Activated effector memory CD4-positive, alpha-beta T cell treated with anti-CD3 and anti-CD28 coated beads, Interleukin-2, amount 50 U/mL, for 16 hours (primary cell): ENCODE measurements at regions not wholly inside any gene's neighbourhood (a gene's known extent, or its start where the extent isn't known, plus 50 kb on each side); places are given as distances from the start of the nearest gene placed in this dataset.
"Not testable (repeated sequence)": the region's sequence is repeated elsewhere in the genome, so short reads cannot be mapped to it uniquely, and the experiment has no call there.

ENCODE experiments used
- DNase-seq: peaks from one replicate; pipeline ENCODE4 v3.0.0-alpha.2; 2020

DNA sequence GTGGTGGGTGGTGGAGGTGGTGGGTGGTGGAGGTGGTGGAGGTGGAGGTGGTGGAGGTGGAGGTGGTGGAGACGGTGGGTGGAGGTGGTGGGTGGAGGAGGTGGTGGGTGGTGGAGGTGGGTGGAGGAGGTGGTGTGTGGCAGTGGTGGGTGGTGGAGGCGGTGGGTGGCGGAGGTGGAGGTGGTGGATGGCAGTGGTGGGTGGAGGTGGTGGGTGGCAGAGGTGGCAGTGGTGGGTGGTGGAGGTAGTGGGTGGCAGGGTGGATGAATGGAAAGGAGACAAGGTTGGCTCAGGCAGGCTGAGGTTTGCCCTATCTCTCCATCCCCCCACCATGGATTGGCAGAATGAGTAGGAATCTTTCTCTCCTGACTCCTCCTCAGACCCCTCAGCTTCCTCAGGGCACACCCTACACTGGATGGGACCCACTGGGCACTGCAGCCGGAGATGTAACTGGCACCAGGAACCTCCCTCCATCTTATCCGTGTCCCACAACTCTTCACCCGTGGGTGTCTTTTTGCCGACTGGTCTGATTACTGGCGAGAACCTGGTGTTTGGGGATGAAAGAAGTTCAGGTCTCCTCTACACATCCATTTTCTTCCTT is 166.3 kb downstream of the C9orf50 start:
- no peak for DNase-seq

DNA sequence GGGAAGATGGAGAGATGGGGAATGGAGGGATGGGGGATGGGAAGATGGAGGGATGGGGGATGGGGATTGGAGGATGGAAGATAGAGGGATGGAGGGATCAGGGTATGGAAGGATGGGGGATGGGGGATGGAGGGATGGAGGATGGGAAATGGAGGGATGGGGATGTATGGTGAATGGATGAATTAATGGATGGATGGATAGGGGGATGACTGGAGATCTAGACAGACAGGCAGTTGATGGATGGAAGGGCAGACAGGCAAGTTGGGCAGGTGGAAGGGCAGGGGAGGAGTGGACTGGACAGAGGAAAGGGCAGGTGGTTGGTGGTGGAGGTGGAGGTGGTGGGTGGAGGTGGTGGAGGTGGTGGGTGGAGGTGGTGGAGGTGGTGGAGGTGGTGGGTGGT is 167.2 kb downstream of the C9orf50 start:
- no peak for DNase-seq

DNA sequence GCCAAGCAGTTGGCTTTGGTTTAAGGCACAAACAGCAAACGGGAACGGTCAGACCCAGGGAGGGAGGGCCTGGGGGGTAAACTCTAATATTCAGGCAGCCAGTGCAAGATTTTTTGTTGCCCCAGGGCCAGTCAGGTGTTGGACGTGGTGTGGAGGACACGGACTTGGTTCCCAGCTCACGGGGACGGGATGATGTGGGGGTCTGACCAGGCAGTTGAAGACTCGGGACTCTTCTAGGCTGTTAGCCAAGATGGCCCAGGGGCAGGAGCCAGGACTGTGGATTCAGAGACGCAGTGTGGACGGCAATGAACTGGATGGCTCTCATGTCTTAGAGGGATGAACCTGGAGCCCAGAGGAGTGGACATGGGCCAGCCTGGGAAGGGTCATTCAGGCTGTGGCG is 169.2 kb downstream of the C9orf50 start:
- no peak for DNase-seq

DNA sequence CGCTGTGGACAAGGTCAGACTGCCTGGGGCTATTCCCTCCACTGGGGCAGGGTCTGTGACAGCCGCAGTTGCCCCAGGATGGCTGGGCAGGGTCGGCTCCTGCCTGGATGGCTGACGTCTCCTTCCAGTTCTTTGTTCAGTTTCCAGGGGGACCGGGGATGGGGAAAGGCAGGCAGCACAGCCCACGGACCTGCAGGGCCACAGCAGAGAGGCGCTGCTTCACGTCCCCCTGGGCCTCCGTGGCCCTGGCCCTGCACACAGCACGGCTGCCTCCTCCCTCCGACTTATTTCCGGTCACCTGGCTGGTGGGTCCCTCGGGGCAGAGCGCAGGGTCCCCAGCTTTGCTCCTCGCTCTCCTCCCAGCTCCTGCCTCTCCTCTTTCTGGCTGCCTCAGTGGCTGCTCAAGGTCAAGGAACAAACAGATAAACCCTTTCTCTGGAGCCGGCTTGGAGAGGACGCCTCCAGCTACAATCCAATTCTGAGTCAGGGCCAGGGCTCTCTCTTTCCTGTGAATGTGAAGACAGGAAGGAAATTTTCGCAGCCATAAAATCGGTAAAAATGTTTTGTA is 169.7 kb downstream of the C9orf50 start:
- DNase-seq = no peak

DNA sequence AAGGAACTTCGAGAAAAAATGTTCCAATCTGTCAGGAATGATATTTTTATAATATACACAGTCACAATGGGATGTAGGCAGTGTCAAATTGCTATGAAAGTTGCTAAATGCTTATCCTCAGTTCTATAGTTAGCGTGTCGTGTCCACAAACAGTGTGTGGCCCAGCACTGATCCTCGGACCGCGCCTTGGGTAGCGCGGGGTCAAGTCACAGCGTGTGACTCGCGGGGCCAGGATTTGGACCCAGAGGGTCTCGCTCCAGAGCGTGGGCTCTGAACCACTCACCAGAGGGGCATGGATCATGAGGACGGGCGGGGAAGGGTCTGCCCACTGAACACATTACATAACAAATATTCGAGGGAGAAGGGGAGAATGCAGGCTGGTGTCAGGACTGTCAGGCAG is 171.8 kb downstream of the C9orf50 start:
- no peak for DNase-seq

DNA sequence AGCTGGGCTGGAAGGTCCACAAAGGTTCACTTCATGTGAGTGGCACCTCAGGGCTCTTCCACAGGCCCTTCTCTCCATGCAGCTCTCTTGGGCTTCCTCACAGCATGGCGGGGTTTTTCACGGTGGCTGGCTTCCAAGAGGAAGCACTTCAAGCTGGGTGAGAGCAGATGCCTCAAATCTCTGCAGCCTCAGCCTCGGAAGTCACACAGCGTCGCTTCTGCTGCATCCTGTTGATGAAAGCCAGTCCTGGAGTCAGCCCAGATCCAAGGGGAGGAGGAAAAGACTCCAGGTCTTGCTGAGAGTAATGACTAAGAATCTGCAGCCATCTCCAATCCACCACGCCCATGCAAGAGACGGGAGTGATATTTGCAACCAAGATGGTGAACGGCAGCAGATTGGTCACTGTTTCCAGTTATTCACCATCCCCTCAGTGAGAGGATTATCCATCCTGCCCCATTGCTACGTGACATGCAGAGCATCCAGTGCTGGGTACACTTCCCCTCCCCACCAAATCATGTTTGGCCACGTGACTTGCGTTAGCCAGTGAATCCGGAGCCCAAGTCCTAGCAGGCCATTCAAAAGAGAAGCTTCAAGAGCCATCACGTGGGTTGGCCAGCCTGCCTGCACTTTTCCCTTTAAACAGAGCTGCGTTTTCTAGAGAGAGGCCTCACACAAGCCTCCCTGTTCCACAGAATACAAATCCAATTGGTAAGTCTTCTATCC is 173.9 kb downstream of the C9orf50 start:
- no peak for DNase-seq

DNA sequence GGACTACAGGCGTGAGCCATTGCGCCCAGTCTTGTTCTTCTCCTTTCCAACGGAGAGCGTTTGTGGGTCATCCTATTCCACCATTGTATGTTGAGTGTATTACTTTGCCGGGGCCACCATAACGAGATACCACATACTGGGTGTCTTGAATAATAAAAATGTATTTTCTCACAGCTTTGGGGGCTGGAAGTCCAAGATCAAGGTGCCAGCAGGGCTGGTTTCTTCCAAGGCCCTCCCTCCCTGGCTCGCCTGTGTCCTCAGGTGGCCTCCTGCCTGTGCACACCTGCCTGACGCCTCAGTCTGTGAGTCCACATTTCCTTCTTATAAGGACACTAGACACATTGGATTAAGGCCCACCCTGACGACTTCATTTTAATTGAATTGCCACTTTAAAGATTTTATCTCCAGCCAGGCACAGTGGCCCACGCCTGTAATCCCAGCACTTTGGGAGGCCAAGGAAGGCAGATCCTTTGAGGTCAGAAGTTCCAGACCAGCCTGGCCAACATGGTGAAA is 175.1 kb downstream of the C9orf50 start:
- no peak for DNase-seq

DNA sequence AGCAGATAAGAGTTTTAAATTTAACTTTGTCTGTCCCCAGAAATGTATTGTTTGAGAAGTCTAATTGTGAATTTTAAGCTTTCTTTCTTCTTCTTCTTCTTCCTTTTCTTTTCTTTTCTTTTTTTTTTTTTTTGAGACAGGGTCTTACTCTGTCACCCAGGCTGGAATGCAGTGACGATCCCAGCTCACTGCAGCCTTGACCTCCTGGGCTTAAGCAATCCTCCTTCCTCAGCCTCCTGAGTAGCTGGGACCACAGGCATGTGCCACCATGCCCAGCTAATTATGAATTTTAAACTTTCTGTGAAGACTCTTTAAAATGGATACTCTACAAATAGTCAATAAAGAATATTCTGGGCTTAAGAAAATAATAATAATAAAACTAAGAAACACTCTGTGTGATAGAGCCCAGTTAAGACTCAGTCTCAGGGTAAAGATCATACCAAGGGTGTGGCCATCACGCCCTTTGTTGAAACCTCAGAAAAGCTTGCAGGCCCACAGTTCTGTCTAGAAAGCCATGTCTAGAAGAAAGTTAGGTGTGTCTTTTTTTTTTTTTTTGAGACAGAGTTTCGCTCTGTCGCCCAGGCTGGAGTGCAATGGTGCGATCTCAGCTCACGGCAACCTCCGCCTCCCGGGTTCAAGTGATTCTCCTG is 177.3 kb downstream of the C9orf50 start:
- not testable (repeated sequence) for DNase-seq

DNA sequence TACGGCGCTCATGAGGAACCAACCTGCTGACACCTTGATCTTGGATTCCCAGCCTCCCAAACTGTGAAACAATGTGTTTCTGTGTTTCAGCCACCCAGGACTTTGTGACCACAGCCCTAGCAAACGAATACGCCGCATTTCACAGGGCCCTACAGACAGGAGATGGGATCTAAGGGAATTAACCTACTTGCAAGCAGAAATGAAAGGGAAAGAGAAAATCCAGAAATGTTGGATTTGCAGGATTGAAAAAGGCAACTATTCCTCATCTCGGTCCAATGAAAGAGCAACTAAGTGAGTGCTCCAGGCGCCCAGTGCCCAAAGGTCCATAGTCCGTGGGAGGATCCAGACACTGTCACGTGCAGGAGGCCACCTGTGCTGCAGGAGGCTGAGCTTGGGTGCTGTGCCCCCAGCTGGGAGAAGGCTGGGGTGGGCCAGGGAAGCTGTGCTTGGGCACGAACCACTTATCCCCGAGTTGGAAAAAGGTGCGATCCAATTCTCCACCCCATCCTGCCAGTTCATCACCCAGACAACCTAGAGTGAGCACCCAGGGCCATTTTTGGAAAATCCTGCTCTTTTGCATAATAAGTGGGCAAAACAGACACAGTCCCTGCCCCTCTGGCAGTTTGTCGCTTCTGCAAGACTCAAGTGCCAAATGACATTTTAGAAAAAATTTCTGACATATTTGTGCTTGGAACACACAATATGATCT is 177.9 kb downstream of the C9orf50 start:
- no peak for DNase-seq

DNA sequence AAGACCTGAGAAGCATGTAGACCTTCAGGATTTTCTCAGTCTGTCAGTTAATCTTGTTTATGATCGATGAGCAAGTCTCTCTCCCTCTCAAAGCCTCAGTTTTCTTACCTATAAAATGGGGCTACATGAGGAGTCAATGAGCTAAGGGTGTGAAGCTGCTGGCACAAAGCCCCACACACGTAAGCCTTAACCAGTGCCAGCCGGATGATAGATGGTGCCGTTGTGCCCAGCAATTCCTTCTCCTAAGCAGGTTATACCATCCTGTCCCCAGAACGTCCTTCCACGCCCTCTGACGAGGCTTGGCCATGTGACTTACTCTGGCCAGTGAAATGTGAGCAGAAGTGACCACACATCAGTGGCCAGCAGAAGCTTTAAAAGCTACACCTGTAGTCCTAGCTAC is 179.0 kb downstream of the C9orf50 start:
- DNase-seq = no peak

DNA sequence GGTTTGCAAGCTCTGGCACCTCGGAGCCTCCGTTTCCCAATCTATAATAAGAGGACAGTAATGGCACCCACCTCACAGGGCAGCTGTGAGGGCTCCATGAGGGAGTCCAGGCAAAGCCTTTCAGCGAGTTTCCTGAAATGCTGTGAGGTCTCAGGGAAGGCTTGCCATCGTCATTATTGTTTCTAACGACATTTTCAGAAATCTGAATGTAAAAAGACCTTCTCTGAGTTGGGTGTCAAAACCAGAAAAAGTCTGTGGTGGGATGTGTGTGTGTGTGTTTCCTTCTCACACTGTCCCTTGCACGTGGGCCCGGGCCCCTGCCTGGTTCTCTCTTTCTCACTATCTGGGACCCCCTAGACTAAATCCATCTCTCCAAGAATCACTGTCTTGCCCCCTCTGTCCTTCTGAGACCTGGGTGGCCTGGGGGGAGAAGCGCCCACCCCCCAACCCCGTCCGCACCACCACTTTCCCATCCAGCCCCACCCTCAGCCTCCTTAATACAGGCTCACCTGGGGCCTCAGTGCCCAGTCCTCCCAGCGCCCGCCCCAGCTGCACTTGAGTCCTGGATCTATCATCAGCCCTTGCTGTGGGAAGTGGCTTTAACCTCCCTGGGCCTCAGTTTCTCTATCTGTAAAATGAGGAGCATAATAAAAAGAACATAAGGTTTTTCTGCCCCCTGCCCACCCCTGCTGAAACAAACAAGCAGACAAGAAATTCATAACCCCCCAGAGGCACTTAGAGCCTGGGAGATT is 180.3 kb downstream of the C9orf50 start:
- no peak for DNase-seq

DNA sequence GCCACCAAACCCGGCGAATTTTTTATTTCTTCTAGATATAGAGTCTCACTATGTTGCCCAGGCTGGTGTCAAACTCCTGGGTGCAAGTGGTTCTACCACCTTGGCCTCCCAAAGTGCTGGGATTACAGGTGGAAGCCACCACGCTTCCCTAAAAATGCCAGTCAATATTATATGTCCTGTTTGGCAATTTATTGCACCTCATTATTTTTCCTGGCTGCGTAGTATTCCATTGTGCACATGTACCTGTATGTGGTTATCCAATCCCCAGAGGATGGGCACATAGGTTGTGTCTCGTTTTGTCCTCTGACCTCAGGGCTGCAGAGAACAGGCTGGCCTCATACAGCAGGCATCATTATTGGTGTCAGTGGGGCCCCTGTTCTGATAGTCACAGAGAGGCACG is 181.7 kb downstream of the C9orf50 start:
- no peak for DNase-seq

DNA sequence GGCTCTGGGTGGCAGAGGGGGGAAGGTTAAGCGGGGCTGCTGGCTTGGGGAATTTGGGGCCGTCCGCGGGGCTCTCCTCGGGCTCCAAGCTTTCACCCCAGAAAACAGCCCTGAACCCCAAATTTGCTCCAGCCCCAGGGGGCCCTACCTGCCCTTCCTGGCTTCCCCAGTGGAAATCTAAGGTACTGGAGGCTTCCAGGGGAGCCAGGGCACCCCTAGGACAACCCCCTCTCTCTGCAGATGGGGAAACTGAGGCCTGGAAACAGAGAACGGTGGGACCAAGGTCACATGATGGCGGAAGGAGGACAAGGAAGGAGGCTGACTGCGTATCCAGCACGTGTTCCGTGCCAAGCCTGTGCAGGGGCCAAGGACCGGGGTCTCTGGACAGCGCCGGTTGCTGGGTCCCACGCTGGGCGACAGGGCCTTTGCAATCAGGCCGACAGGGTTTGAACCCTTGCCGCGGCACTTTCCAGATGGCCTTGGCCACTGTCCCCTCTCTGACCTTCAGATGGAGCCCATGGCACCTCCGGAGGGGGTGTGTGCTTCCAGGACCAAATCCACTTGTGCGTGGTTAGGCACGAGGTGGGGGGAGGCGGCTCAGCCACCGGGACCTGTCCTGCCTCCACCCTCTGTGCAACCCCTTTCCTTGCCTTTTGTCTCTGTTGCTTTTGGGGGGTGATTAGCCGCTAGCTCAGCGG is 183.1 kb downstream of the C9orf50 start:
- DNase-seq = no peak

DNA sequence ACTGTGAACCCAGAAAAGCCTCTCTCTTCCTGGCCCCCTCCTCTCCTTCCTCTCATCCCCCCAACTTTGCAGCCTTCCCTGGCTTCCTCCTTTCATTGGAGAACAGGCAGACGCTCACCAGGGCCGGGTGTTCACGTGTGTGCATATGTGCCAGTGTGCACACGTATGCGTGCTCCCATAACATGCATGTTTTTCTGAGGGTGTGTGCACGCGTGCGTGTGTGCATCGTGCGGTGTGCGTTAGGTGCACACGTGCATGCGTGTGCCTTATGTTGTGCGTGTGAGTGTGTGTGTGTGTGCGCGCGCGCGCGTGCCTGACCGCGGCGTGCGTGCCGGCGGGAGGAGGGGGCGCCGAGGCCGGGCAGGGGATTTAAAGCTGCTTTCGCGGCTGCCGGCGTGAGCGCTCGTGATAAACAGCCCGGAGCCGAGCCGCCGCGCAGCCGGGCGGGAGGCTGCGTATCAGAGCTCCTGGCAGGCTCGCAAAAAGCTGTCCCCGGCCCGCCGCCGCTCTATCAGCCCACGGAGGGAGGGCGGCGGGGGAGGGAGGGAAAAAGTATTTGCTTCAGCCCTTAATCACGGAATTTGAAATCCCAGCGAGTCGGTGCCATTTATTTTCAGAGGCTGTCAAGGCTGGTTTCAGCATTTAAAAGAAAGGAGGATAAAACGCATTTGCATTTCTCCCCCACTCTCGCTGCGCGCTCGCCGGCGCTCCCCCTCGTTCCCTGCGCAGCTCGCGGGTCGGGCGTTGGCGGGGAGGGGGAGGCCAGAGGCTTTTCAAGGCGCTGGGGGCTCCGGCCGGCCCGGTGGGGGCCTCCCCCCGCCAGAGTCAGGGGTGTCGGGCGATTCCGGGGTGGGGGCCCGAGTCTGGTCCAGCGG is 183.9 kb downstream of the C9orf50 start:
- DNase-seq = peak; percentile 73

DNA sequence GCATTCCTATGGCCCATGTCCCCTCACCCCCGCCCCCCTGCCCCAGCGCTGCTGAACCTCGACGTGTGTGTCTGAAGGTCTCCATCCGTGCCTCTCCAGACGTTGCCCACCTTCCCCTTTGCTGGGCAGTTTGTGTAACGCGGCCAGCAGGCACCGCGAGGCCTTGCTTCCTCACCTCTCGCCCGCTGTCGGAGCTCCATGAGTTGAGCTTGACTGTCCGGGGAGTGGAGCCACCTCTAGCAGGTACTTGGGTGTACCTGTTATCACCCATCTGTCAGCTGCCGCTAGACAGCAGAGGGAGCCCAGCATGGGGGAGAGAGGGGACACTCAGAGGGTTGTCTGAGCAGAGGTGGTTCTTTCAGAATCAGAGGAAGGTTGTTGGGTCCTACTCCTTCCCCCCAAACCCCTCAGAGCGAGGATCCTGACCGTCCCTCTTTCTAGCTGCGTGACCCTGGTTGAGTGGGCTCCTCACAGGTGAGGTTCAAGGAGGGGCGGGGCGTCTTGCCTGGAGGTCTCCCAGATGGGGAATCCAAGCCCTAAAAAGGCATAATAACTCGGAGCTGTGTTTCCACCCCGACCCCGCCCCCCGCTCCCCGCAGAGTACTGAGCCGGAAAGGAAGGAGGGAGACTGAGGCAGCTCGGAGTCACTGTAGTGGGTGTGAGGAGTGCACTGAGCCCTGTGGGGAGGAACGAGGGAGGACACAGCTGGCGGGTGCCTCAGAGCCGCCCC is 184.7 kb downstream of the C9orf50 start:
- no peak for DNase-seq

DNA sequence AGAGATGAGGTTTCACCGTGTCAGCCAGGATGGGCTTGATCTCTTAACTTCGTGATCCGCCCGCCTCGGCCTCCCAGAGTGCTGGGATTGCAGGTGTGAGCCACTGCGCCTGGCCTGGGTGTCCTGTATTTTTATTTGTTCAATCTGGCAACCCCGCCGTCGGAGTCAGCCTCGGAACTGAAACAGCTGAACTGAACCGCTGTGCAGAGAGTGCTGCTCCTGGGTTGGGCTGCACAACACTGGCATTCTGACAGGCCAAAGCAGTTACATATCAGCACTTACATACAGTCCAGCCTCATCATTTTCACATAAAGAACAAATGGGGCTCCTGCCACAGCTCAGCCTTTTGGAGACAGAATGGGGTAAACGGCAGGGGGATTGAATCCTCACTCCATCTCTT is 185.6 kb downstream of the C9orf50 start:
- no peak for DNase-seq

DNA sequence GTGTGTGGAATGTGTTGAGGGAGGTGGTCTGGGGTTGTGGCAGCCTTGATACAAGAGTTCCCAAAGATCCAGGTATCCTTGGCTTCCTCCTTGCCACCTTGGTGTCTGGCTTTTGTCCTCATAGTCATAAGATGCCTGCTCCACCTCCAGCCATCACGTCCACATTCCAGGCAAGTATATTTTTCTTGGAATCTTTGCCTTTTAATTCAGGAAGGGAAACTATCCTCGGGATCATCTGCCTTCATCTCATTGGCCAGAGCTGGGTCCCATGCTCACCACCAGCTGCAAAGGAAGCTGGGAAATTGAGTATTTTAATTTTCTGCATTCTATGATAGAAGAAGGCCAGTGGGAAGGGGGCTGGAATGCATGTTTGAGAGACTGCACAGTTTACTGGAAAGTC is 186.7 kb downstream of the C9orf50 start:
- no peak for DNase-seq

DNA sequence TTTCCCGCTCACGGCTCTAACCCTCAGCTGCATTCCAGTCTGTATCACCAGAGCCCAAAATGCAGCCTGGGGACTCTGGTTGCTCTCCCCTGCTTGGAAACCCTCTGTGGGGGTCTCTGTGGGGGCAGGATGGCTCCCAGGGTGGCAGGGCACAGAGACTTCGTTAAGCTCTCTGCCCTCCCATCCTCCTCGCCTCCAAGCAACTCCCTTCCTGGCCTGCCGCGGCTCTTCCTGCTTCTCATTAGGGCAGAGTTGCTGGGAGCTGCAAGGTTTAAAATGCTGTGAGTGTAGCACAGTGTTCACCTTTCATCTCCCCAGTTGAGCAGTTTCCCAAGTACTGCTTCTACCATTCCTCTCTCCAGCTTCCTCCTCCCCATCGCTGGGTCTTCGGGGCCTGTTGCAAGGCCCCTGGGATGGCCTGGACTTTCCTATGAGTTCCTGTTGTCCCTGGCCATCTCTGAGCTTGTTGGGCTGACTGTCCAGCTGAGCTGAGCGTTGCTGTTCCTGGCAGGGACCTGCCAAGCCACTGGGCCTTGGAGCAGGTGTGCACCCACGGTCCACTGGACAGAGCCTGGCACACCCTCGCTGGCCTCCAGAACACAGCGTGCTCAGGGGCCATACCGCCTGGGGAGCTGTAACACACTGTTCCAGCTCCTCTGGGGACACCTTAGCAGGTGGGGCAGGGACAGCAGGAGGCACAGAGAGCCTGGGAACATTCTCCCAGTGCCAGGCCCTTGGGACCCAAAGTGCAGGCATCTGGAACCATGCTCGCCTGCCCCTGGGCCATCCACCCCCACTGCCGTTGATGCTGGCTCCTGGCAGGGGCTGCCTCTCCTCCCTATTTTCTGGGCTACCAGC is 188.4 kb downstream of the C9orf50 start:
- DNase-seq = no peak
